Liver (tissue), 8 donors: ENCODE measurements at regions not wholly inside any gene's neighbourhood (a gene's known extent, or its start where the extent isn't known, plus 50 kb on each side); places are given as distances from the start of the nearest gene placed in this dataset.

Experiments used
- DNase-seq: peaks from one replicate; pipeline ENCODE4 v3.0.0-alpha.2; 2017; ENCODE audit warnings: low spot score
- H3K27ac ChIP-seq, 2 donors: one replicate each; pipeline ENCODE4 v1.7.0; 2013; ENCODE audit warnings: inconsistent platforms in 2 of 2, low read length in 2 of 2, control low read depth in 1 of 2, low read depth in 1 of 2, mild to moderate bottlenecking in 1 of 2
- H3K27me3 ChIP-seq, 4 donors: one replicate each; pipeline versions ENCODE4 v1.6.1 to v1.7.0; 2013; ENCODE audit warnings: low read length in 3 of 4, inconsistent platforms in 1 of 4, mild to moderate bottlenecking in 1 of 4, moderate library complexity in 1 of 4; ENCODE audit not compliant: control insufficient read depth in 4 of 4, insufficient read depth in 4 of 4
- H3K36me3 ChIP-seq, 4 donors: one replicate each; pipeline versions ENCODE4 v1.6.1 to v1.7.0; 2013; ENCODE audit warnings: low read length in 3 of 4, mild to moderate bottlenecking in 3 of 4, low read depth in 1 of 4, moderate library complexity in 1 of 4; ENCODE audit not compliant: control insufficient read depth in 4 of 4, insufficient read depth in 3 of 4
- H3K4me1 ChIP-seq, 4 donors: one replicate each; pipeline versions ENCODE4 v1.6.1 to v1.7.0; 2013; ENCODE audit warnings: low read length in 3 of 4, mild to moderate bottlenecking in 3 of 4, moderate library complexity in 1 of 4; ENCODE audit not compliant: control insufficient read depth in 4 of 4, insufficient read depth in 4 of 4
- H3K4me3 ChIP-seq, 3 donors: one replicate each; pipeline versions ENCODE4 v1.6.1 to v1.7.0; 2013; ENCODE audit warnings: low read length in 3 of 3, control low read depth in 1 of 3, low read depth in 1 of 3, mild to moderate bottlenecking in 1 of 3
- H3K9ac ChIP-seq, 2 donors: one replicate each; pipeline ENCODE4 v1.7.0; 2013; ENCODE audit warnings: low read length in 2 of 2, mild to moderate bottlenecking in 2 of 2, moderate library complexity in 2 of 2, control low read depth in 1 of 2, low read depth in 1 of 2
- H3K9me3 ChIP-seq, 4 donors: one replicate each; pipeline versions ENCODE4 v1.6.1 to v1.7.0; 2013; ENCODE audit warnings: low read length in 3 of 4; ENCODE audit not compliant: control insufficient read depth in 4 of 4
- EGR1 ChIP-seq, 2 donors: IDR thresholded peaks; 2 replicates each; pipeline ENCODE4 v1.6.1; 2016 to 2018; ENCODE audit warnings: antibody characterized with exemption in 2 of 2, low read depth in 2 of 2
- FOXA1 ChIP-seq: IDR thresholded peaks from 2 replicates; pipeline ENCODE4 v1.6.1; 2016; ENCODE audit warnings: antibody characterized with exemption
- FOXA2 ChIP-seq: IDR thresholded peaks from 2 replicates; pipeline ENCODE4 v1.6.1; 2016; ENCODE audit warnings: antibody characterized with exemption
- GABPA ChIP-seq, 2 donors: IDR thresholded peaks in 1 of 2; conservative IDR thresholded peaks in 1 of 2; 2 replicates each; pipeline ENCODE4 v1.6.1; 2016; ENCODE audit warnings: antibody characterized with exemption in 2 of 2, mild to moderate bottlenecking in 1 of 2, moderate library complexity in 1 of 2
- HNF4A ChIP-seq, 2 donors: conservative IDR thresholded peaks; 2 replicates each; pipeline ENCODE4 v1.6.1; 2016; ENCODE audit warnings: antibody characterized with exemption in 2 of 2, mild to moderate bottlenecking in 2 of 2
- HNF4G ChIP-seq: IDR thresholded peaks from 2 replicates; pipeline ENCODE4 v1.6.1; 2016; ENCODE audit warnings: antibody characterized with exemption
- JUND ChIP-seq, 2 donors: IDR thresholded peaks; 2 replicates each; pipeline ENCODE4 v1.6.1; 2016; ENCODE audit warnings: antibody characterized with exemption in 2 of 2
- NR2F2 ChIP-seq: IDR thresholded peaks from 2 replicates; pipeline ENCODE4 v1.6.1; 2016; ENCODE audit warnings: antibody characterized with exemption
- RAD21 ChIP-seq, 2 donors: IDR thresholded peaks; 2 replicates each; pipeline ENCODE4 v1.6.1; 2016; ENCODE audit warnings: antibody characterized with exemption in 2 of 2, mild to moderate bottlenecking in 2 of 2
- RXRA ChIP-seq, 2 donors: IDR thresholded peaks; 2 replicates each; pipeline ENCODE4 v1.6.1; 2017 to 2018; ENCODE audit warnings: antibody characterized with exemption in 2 of 2, mild to moderate bottlenecking in 1 of 2
- SP1 ChIP-seq: IDR thresholded peaks from 2 replicates; pipeline ENCODE4 v1.6.1; 2018; ENCODE audit warnings: antibody characterized with exemption, mild to moderate bottlenecking
- TAF1 ChIP-seq: conservative IDR thresholded peaks from 2 replicates; pipeline ENCODE4 v1.6.1; 2016; ENCODE audit warnings: antibody characterized with exemption, mild to moderate bottlenecking
- YY1 ChIP-seq: IDR thresholded peaks from 2 replicates; pipeline ENCODE4 v1.6.1; 2016; ENCODE audit warnings: antibody characterized with exemption, mild to moderate bottlenecking
- WGBS: extraction: QIAGEN DNeasy Blood & Tissue Kit; methylation state at CpG from one replicate; pipeline ENCODE4 v1.1.7; 2013; 5-methylcytosine and 5-hydroxymethylcytosine counted together
- TF ChIP-seq, protein P1 (sequence below): fragments of 150-350 bp; IDR thresholded peaks from 2 replicates; pipeline ENCODE4 v1.5.1; 2017; ENCODE audit warnings: improper control_type of control experiment, low read depth, low read length; ENCODE audit not compliant: missing input control
- TF ChIP-seq, protein P2 (sequence below): IDR thresholded peaks from 2 replicates; pipeline ENCODE4 v1.6.1; 2016; ENCODE audit warnings: antibody characterized with exemption
- TF ChIP-seq, protein P3 (sequence below): IDR thresholded peaks from 2 replicates; pipeline ENCODE4 v1.6.1; 2016; ENCODE audit warnings: antibody characterized with exemption
- TF ChIP-seq, protein P4 (sequence below): IDR thresholded peaks from 2 replicates; pipeline ENCODE4 v1.6.1; 2016; ENCODE audit warnings: antibody characterized with exemption
- TF ChIP-seq, protein P5 (sequence below): IDR thresholded peaks from 2 replicates; pipeline ENCODE4 v1.6.1; 2016; ENCODE audit warnings: antibody characterized with exemption, mild to moderate bottlenecking
- donor health status: healthy.
- donor health status: healthy.
- donor health status: healthy.
- donor health status: healthy.
- donor health status: healthy.

DNA sequence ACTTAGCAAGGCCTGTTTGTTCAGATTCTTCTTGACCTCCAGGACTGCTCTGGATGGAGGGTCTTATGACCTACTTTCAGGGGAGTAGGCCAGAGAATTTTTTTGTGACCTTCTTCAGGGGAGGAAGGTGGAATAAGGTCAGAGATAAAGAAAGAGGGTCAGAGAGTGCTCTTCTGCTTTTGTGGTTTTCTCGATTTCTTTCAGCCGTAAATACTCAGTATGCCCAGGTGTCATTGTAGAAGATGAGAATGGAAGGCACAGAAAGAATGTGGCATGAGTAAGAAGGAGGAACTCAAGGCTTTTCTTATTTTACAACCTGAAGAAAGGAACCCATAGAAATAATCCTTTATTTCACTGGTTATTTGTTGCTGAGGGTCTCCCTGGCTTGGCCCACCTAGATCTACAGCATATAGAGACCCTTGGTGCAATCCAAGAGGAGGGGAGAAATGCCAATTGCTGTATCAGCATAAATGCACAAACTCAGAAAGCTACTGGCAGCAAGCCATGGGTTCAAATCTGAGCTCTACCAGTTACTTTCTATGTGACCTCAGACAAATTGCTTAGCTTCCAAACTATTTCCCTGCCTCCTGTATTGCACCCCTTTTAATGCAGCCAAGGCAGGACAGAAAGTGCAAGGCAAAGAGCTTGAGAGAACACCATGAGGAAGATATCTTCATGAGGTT is 68.0 kb downstream of the OLIG3 start:
- H3K27ac ChIP-seq: no peak overlapping the region
- H3K9ac ChIP-seq: no peak overlapping the region
- H3K36me3 ChIP-seq: no peaks in the 10 kb centered on the region
- no peak for TF ChIP-seq YY1
- TF ChIP-seq, protein P1, sequence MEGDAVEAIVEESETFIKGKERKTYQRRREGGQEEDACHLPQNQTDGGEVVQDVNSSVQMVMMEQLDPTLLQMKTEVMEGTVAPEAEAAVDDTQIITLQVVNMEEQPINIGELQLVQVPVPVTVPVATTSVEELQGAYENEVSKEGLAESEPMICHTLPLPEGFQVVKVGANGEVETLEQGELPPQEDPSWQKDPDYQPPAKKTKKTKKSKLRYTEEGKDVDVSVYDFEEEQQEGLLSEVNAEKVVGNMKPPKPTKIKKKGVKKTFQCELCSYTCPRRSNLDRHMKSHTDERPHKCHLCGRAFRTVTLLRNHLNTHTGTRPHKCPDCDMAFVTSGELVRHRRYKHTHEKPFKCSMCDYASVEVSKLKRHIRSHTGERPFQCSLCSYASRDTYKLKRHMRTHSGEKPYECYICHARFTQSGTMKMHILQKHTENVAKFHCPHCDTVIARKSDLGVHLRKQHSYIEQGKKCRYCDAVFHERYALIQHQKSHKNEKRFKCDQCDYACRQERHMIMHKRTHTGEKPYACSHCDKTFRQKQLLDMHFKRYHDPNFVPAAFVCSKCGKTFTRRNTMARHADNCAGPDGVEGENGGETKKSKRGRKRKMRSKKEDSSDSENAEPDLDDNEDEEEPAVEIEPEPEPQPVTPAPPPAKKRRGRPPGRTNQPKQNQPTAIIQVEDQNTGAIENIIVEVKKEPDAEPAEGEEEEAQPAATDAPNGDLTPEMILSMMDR: no peak
- TF ChIP-seq, protein P2, sequence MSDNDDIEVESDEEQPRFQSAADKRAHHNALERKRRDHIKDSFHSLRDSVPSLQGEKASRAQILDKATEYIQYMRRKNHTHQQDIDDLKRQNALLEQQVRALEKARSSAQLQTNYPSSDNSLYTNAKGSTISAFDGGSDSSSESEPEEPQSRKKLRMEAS: no peak
- no peak for TF ChIP-seq EGR1 (IDR thresholded peaks at IDR 0.05; ENCODE audit: low read depth in 2 of 2)
- TF ChIP-seq FOXA2: no peak
- TF ChIP-seq HNF4G: no peak
- TF ChIP-seq HNF4A (conservative IDR thresholded peaks at IDR 0.05): no peak
- TF ChIP-seq, protein P3, sequence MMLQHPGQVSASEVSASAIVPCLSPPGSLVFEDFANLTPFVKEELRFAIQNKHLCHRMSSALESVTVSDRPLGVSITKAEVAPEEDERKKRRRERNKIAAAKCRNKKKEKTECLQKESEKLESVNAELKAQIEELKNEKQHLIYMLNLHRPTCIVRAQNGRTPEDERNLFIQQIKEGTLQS: no peak
- TF ChIP-seq JUND (IDR thresholded peaks at IDR 0.05): no peak
- TF ChIP-seq, protein P4, sequence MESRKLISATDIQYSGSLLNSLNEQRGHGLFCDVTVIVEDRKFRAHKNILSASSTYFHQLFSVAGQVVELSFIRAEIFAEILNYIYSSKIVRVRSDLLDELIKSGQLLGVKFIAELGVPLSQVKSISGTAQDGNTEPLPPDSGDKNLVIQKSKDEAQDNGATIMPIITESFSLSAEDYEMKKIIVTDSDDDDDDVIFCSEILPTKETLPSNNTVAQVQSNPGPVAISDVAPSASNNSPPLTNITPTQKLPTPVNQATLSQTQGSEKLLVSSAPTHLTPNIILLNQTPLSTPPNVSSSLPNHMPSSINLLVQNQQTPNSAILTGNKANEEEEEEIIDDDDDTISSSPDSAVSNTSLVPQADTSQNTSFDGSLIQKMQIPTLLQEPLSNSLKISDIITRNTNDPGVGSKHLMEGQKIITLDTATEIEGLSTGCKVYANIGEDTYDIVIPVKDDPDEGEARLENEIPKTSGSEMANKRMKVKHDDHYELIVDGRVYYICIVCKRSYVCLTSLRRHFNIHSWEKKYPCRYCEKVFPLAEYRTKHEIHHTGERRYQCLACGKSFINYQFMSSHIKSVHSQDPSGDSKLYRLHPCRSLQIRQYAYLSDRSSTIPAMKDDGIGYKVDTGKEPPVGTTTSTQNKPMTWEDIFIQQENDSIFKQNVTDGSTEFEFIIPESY: no peak
- no peak for TF ChIP-seq FOXA1
- TF ChIP-seq, protein P5, sequence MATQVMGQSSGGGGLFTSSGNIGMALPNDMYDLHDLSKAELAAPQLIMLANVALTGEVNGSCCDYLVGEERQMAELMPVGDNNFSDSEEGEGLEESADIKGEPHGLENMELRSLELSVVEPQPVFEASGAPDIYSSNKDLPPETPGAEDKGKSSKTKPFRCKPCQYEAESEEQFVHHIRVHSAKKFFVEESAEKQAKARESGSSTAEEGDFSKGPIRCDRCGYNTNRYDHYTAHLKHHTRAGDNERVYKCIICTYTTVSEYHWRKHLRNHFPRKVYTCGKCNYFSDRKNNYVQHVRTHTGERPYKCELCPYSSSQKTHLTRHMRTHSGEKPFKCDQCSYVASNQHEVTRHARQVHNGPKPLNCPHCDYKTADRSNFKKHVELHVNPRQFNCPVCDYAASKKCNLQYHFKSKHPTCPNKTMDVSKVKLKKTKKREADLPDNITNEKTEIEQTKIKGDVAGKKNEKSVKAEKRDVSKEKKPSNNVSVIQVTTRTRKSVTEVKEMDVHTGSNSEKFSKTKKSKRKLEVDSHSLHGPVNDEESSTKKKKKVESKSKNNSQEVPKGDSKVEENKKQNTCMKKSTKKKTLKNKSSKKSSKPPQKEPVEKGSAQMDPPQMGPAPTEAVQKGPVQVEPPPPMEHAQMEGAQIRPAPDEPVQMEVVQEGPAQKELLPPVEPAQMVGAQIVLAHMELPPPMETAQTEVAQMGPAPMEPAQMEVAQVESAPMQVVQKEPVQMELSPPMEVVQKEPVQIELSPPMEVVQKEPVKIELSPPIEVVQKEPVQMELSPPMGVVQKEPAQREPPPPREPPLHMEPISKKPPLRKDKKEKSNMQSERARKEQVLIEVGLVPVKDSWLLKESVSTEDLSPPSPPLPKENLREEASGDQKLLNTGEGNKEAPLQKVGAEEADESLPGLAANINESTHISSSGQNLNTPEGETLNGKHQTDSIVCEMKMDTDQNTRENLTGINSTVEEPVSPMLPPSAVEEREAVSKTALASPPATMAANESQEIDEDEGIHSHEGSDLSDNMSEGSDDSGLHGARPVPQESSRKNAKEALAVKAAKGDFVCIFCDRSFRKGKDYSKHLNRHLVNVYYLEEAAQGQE: no peak
- TF ChIP-seq GABPA (IDR thresholded peaks at IDR 0.05 in 1 of 2, conservative IDR thresholded peaks at IDR 0.05 in 1 of 2): no peak
- no peak for TF ChIP-seq NR2F2
- TF ChIP-seq RAD21 (IDR thresholded peaks at IDR 0.05): no peak
- no peak for TF ChIP-seq SP1
- TF ChIP-seq TAF1: no peak
- no peak for TF ChIP-seq RXRA (IDR thresholded peaks at IDR 0.05)
- no peaks in the 10 kb centered on the region for H3K27me3 ChIP-seq
- no peaks in the 10 kb centered on the region for H3K9me3 ChIP-seq
- 66% methylated on average over 2 of the region's 2 CpGs for WGBS
- H3K4me3 ChIP-seq: no peak overlapping the region
- H3K4me1 ChIP-seq: no peaks in the 10 kb centered on the region
- DNase-seq: no peak
